Tibial nerve (tissue), 4 donors: ENCODE measurements at regions not wholly inside any gene's neighbourhood (a gene's known extent, or its start where the extent isn't known, plus 50 kb on each side); places are given as distances from the start of the nearest gene placed in this dataset.

Experiments
- DNase-seq, 2 donors: peaks; one replicate each; pipeline ENCODE4 v3.0.0-alpha.2; 2019; ENCODE audit warnings: low spot score in 2 of 2
- H3K27ac ChIP-seq, 4 donors: fragments of 200-600 bp; sonication (generic) in 3 of 4; one replicate each; pipeline ENCODE4 v1.5.1; 2017 to 2019; ENCODE audit warnings: mild to moderate bottlenecking in 1 of 4
- H3K27me3 ChIP-seq, 2 donors: fragments of 200-600 bp; sonication (generic) in 1 of 2; one replicate each; pipeline versions ENCODE4 v1.5.1 to v1.6.0; 2017 to 2019
- H3K36me3 ChIP-seq, 3 donors: fragments of 200-600 bp; sonication (generic); one replicate each; pipeline ENCODE4 v1.5.1; 2018 to 2019
- H3K4me1 ChIP-seq, 4 donors: fragments of 200-600 bp; sonication (generic) in 3 of 4; one replicate each; pipeline ENCODE4 v1.5.1; 2017 to 2019
- H3K4me3 ChIP-seq, 4 donors: fragments of 200-600 bp; sonication (generic) in 3 of 4; one replicate each; pipeline ENCODE4 v1.5.1; 2017 to 2019; ENCODE audit warnings: mild to moderate bottlenecking in 1 of 4, moderate library complexity in 1 of 4
- H3K9me3 ChIP-seq, 4 donors: fragments of 200-600 bp; sonication (generic) in 3 of 4; one replicate each; pipeline ENCODE4 v1.5.1; 2017 to 2019
- EP300 ChIP-seq, 2 donors: sonication (generic); formaldehyde crosslinking; IDR thresholded peaks; one replicate each; pipeline ENCODE4 v1.6.1; 2017; ENCODE audit warnings: antibody characterized with exemption in 2 of 2, mild to moderate bottlenecking in 1 of 2
- POLR2A ChIP-seq, 2 donors: fragments of 450-650 bp; IDR thresholded peaks; one replicate each; pipeline ENCODE4 v1.6.1; 2017; ENCODE audit warnings: antibody characterized with exemption in 2 of 2, mild to moderate bottlenecking in 2 of 2, moderate library complexity in 2 of 2
- WGBS, 2 donors: methylation state at CpG; one replicate each; pipeline ENCODE4 v1.1.5; 2018; 5-methylcytosine and 5-hydroxymethylcytosine counted together
- TF ChIP-seq, protein P1 (sequence below), 5 experiments: fragments of 200-600 bp in 3 of 5; fragments of 450-650 bp in 2 of 5; sonication (generic) in 3 of 5; IDR thresholded peaks; one replicate each; pipeline ENCODE4 v1.5.1; 2016 to 2019; ENCODE audit warnings: antibody characterized with exemption in 5 of 5, mild to moderate bottlenecking in 3 of 5, moderate library complexity in 2 of 5

DNA sequence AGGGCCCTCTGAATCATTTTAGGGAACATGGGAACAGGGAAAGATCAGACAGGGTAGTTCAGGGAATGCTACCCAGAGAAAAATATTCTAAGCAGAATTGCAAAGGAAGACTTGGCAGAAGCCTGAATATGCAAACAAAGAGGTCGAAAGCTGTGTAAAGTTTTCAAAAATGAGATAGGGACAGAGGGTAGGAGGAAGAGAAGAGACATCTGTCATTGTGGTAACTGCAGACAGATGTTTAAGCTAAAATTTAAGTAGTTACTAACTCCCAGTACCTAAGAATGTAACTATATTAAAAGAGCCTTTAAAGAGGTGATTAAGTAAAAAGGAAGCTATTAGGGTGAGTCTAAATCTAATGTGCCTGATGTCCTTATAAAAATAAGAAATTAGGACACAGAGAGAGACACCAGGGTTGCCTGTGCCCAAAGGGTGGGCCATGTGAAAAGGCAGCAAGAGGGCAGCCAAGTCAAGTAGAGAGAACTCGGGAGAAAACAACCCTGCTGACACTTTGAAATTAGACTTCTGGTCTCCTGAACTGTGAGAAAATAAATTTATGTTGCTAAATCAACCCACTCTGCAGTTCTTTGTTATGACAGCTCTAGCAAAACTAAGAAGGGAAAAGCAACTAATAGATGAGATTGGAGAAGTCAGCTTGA lies 1647.4 kb upstream of the C9orf72 start:
- H3K9me3 ChIP-seq, result no peaks in the 10 kb centered on the region
- no peak for DNase-seq
- no peak for TF ChIP-seq EP300 (IDR thresholded peaks at IDR 0.05)
- TF ChIP-seq, protein P1, sequence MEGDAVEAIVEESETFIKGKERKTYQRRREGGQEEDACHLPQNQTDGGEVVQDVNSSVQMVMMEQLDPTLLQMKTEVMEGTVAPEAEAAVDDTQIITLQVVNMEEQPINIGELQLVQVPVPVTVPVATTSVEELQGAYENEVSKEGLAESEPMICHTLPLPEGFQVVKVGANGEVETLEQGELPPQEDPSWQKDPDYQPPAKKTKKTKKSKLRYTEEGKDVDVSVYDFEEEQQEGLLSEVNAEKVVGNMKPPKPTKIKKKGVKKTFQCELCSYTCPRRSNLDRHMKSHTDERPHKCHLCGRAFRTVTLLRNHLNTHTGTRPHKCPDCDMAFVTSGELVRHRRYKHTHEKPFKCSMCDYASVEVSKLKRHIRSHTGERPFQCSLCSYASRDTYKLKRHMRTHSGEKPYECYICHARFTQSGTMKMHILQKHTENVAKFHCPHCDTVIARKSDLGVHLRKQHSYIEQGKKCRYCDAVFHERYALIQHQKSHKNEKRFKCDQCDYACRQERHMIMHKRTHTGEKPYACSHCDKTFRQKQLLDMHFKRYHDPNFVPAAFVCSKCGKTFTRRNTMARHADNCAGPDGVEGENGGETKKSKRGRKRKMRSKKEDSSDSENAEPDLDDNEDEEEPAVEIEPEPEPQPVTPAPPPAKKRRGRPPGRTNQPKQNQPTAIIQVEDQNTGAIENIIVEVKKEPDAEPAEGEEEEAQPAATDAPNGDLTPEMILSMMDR (IDR thresholded peaks at IDR 0.05), result no peak
- TF ChIP-seq POLR2A (IDR thresholded peaks at IDR 0.05), result no peak
- H3K4me3 ChIP-seq, result no peak overlapping the region
- H3K27ac ChIP-seq, result no peak overlapping the region
- 32 to 43% methylated on average over 2 of the region's 2 CpGs for WGBS, 2 donors
- no peaks in the 10 kb centered on the region for H3K4me1 ChIP-seq
- peaks cover 0 to 24% of the 10 kb centered on the region in 2 donors for H3K27me3 ChIP-seq
- no peaks in the 10 kb centered on the region for H3K36me3 ChIP-seq

- whole genome bisulfite sequencing, 2 donors, result 57 to 64% methylated on average over 2 of the region's 2 CpGs
- Histone ChIP-seq H3K36me3 (no peaks in the 10 kb centered on the region), H3K4me1 (no peaks in the 10 kb centered on the region), H3K27me3 (no peaks in the 10 kb centered on the region), H3K9me3 (no peaks in the 10 kb centered on the region), H3K4me3 (no peak overlapping the region), H3K27ac (no peak overlapping the region)
- TF ChIP-seq EP300 (IDR thresholded peaks at IDR 0.05) (no peak), POLR2A (IDR thresholded peaks at IDR 0.05) (no peak)
- TF ChIP-seq, protein P1 (IDR thresholded peaks at IDR 0.05), result no peak
- DNase-seq, result no peak
These were observed 1655.3 kb upstream of the C9orf72 start for GRCh38 chr9:29228558-29228957.

DNA sequence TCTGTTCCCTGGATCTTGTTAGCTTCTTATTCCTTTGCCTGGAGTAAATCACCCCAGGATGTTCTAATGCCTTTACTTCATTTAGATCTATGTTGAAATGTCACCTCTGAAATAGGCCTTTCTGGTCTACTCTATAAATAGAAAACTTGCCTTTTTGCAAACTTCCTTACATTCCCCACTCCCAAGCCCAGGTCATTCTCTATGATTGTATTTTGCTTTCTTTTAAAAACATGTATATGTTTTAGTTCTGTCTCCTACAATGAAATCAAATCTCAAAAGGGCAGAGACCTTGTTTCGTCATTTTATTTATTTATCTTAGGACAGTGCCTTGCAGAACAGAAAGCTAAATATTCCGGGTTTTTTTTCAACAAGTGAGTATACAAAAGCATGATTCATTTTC lies 1657.7 kb upstream of the C9orf72 start:
- no peak overlapping the region for H3K4me3 ChIP-seq
- no peaks in the 10 kb centered on the region for H3K4me1 ChIP-seq
- no peaks in the 10 kb centered on the region for H3K9me3 ChIP-seq
- 43 to 63% methylated on average over 2 of the region's 2 CpGs for WGBS, 2 donors
- H3K27ac ChIP-seq, result no peak overlapping the region
- TF ChIP-seq, protein P1 (IDR thresholded peaks at IDR 0.05), result no peak
- TF ChIP-seq POLR2A (IDR thresholded peaks at IDR 0.05) (no peak), EP300 (IDR thresholded peaks at IDR 0.05) (no peak)
- no peaks in the 10 kb centered on the region for H3K27me3 ChIP-seq
- H3K36me3 ChIP-seq, result no peaks in the 10 kb centered on the region
- no peak for DNase-seq

DNA sequence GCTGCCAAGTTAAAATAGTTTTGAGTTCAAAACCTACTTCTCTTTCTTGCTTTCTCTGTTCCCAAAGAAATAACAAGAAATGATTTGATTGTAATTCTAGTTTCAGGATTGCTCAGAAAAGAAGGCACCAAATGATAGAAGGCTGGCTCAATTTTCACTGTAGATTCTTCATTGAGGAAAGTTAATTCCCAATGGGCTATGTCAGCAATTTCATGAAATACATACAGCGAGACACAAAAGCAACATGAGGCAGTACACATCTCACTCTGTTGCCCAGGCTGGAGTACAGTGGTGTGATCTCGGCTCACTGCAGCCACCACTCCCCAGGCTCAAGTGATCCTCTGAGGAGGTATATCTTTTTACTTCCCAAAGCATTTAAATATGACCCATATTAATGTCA lies 1659.9 kb upstream of the C9orf72 start:
- 86 to 95% methylated on average over 2 of the region's 2 CpGs for WGBS, 2 donors
- H3K4me1 ChIP-seq, result no peaks in the 10 kb centered on the region
- no peak for DNase-seq
- no peak overlapping the region for H3K4me3 ChIP-seq
- H3K27ac ChIP-seq, result no peak overlapping the region
- TF ChIP-seq POLR2A (IDR thresholded peaks at IDR 0.05) (no peak), EP300 (IDR thresholded peaks at IDR 0.05) (no peak)
- TF ChIP-seq, protein P1 (IDR thresholded peaks at IDR 0.05), result no peak
- H3K36me3 ChIP-seq, result no peaks in the 10 kb centered on the region
- no peaks in the 10 kb centered on the region for H3K9me3 ChIP-seq
- no peaks in the 10 kb centered on the region for H3K27me3 ChIP-seq

- no peaks in the 10 kb centered on the region for H3K4me1 ChIP-seq
- no peaks in the 10 kb centered on the region for H3K9me3 ChIP-seq
- H3K4me3 ChIP-seq, result no peak overlapping the region
- DNase-seq, result no peak
- WGBS, 2 donors, result 86 to 96% methylated on average over 1 of the region's 1 CpG
- H3K27ac ChIP-seq, result no peak overlapping the region
- no peaks in the 10 kb centered on the region for H3K27me3 ChIP-seq
- TF ChIP-seq EP300 (IDR thresholded peaks at IDR 0.05) (no peak), POLR2A (IDR thresholded peaks at IDR 0.05) (no peak)
- TF ChIP-seq, protein P1 (IDR thresholded peaks at IDR 0.05), result no peak
- no peaks in the 10 kb centered on the region for H3K36me3 ChIP-seq
These were observed 1668.0 kb upstream of the C9orf72 start for GRCh38 chr9:29241320-29241719.
